GM12873 (cell line): ENCODE measurements at regions not wholly inside any gene's neighbourhood (a gene's known extent, or its start where the extent isn't known, plus 50 kb on each side); places are given as distances from the start of the nearest gene placed in this dataset.

ENCODE experiments used
- CTCF ChIP-seq: IDR thresholded peaks from 2 replicates; pipeline ENCODE4 v1.5.1; 2012; ENCODE audit warnings: low read depth, mild to moderate bottlenecking, moderate library complexity, low read length, control low read depth; ENCODE audit not compliant: insufficient read depth; ENCODE audit errors: missing control alignments

- no peak for TF ChIP-seq CTCF
Measured at GRCh38 chr2:21263622-21264021, 139.9 kb downstream of the TDRD15 start.

- no peak for TF ChIP-seq CTCF
Measured at GRCh38 chr2:21265752-21266151, 142.0 kb downstream of the TDRD15 start.

- TF ChIP-seq CTCF: no peak
Measured at GRCh38 chr2:21267232-21267835, 143.6 kb downstream of the TDRD15 start.

GRCh38 chr2:21268197-21268877, 144.6 kb downstream of the TDRD15 start:
- TF ChIP-seq CTCF: no peak

GRCh38 chr2:21268878-21269224, 145.1 kb downstream of the TDRD15 start:
- no peak for TF ChIP-seq CTCF

- no peak for TF ChIP-seq CTCF
Measured at GRCh38 chr2:21269382-21269781, 145.6 kb downstream of the TDRD15 start.

GRCh38 chr2:21270083-21270491, 146.3 kb downstream of the TDRD15 start:
- TF ChIP-seq CTCF: no peak

GRCh38 chr2:21270708-21271122, 146.9 kb downstream of the TDRD15 start:
- no peak for TF ChIP-seq CTCF
